Peyer's patch (tissue), 4 donors: ENCODE measurements at regions not wholly inside any gene's neighbourhood (a gene's known extent, or its start where the extent isn't known, plus 50 kb on each side); places are given as distances from the start of the nearest gene placed in this dataset.
"Not testable (repeated sequence)": the region's sequence is repeated elsewhere in the genome, so short reads cannot be mapped to it uniquely, and the experiment has no call there.

ENCODE experiments used
- POLR2A ChIP-seq, 2 donors: fragments of 450-650 bp; IDR thresholded peaks; one replicate each; pipeline ENCODE4 v1.5.1; 2017; ENCODE audit warnings: antibody characterized with exemption in 2 of 2, mild to moderate bottlenecking in 2 of 2, moderate library complexity in 2 of 2
- TF ChIP-seq, protein P1 (sequence below), 6 experiments: fragments of 450-650 bp in 4 of 6; fragments of 200-600 bp in 2 of 6; sonication (generic) in 1 of 6; IDR thresholded peaks; one replicate each; pipeline ENCODE4 v1.5.1; 2017 to 2019; ENCODE audit warnings: antibody characterized with exemption in 6 of 6, mild to moderate bottlenecking in 3 of 6, moderate library complexity in 1 of 6

DNA sequence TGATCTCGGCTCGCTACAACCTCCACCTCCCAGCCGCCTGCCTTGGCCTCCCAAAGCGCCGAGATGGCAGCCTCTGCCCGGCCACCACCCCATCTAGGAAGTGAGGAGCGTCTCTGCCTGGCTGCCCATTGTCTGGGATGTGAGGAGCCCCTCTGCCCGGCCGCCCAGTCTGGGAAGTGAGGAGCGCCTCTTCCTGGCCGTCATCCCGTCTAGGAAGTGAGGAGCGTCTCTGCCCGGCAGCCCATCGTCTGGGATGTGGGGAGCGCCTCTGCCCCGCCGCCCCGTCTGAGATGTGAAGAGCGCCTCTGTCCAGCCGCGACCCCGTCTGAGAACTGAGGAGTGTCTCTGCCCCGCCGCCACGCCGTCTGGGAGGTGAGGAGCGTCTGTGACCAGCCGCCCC is 52.9 kb upstream of the WDR11 start:
- TF ChIP-seq, protein P1, sequence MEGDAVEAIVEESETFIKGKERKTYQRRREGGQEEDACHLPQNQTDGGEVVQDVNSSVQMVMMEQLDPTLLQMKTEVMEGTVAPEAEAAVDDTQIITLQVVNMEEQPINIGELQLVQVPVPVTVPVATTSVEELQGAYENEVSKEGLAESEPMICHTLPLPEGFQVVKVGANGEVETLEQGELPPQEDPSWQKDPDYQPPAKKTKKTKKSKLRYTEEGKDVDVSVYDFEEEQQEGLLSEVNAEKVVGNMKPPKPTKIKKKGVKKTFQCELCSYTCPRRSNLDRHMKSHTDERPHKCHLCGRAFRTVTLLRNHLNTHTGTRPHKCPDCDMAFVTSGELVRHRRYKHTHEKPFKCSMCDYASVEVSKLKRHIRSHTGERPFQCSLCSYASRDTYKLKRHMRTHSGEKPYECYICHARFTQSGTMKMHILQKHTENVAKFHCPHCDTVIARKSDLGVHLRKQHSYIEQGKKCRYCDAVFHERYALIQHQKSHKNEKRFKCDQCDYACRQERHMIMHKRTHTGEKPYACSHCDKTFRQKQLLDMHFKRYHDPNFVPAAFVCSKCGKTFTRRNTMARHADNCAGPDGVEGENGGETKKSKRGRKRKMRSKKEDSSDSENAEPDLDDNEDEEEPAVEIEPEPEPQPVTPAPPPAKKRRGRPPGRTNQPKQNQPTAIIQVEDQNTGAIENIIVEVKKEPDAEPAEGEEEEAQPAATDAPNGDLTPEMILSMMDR (IDR thresholded peaks at IDR 0.05): not testable (repeated sequence)
- not testable (repeated sequence) for TF ChIP-seq POLR2A (IDR thresholded peaks at IDR 0.05)
